Endodermal cell (in vitro differentiated cells): ENCODE measurements at regions not wholly inside any gene's neighbourhood (a gene's known extent, or its start where the extent isn't known, plus 50 kb on each side); places are given as distances from the start of the nearest gene placed in this dataset.

Source experiments
- DNase-seq: peaks from one replicate; pipeline ENCODE4 v3.0.0-alpha.2; 2017
- H3K27ac ChIP-seq: 2 replicates; pipeline ENCODE4 v1.5.1; 2013; ENCODE audit warnings: mild to moderate bottlenecking, low read depth, low read length, moderate library complexity
- H3K27me3 ChIP-seq: 2 replicates; pipeline ENCODE4 v1.6.1; 2013; ENCODE audit warnings: mild to moderate bottlenecking, low read length, moderate library complexity; ENCODE audit not compliant: insufficient read depth, control insufficient read depth, poor library complexity, severe bottlenecking
- H3K36me3 ChIP-seq: 2 replicates; pipeline ENCODE4 v1.7.0; 2013; ENCODE audit warnings: mild to moderate bottlenecking, low read length, moderate library complexity; ENCODE audit not compliant: control insufficient read depth, insufficient read depth
- H3K4me1 ChIP-seq: one replicate; pipeline ENCODE4 v1.7.0; 2013; ENCODE audit warnings: low read length; ENCODE audit not compliant: control insufficient read depth, insufficient read depth
- H3K4me3 ChIP-seq: 2 replicates; pipeline ENCODE4 v1.5.1; 2013; ENCODE audit warnings: mild to moderate bottlenecking, low read length, moderate library complexity
- H3K9ac ChIP-seq: 2 replicates; pipeline ENCODE4 v1.6.1; 2013; ENCODE audit warnings: mild to moderate bottlenecking, low read length, moderate library complexity; ENCODE audit not compliant: poor library complexity, severe bottlenecking; ENCODE audit errors: extremely low read depth
- H3K9me3 ChIP-seq: 2 replicates; pipeline ENCODE4 v1.6.1; 2013; ENCODE audit warnings: mild to moderate bottlenecking, low read length, moderate library complexity; ENCODE audit not compliant: control insufficient read depth
- H3K27ac Mint-ChIP-seq: 2 replicates; pipeline ENCODE4 v1.8.0; 2020; ENCODE audit warnings: mixed read lengths
- H3K27me3 Mint-ChIP-seq: 2 replicates; pipeline ENCODE4 v1.8.0; 2021; ENCODE audit warnings: mild to moderate bottlenecking, mixed read lengths; ENCODE audit not compliant: insufficient read depth
- H3K36me3 Mint-ChIP-seq: 2 replicates; pipeline ENCODE4 v1.8.0; 2020; ENCODE audit warnings: low read depth, mixed read lengths
- H3K4me1 Mint-ChIP-seq: 2 replicates; pipeline ENCODE4 v1.8.0; 2020; ENCODE audit warnings: mixed read lengths
- H3K4me3 Mint-ChIP-seq: 2 replicates; pipeline ENCODE4 v1.8.0; 2020; ENCODE audit warnings: mild to moderate bottlenecking, moderate library complexity, mixed read lengths
- H3K9me3 Mint-ChIP-seq: 2 replicates; pipeline ENCODE4 v1.8.0; 2020; ENCODE audit warnings: mild to moderate bottlenecking, mixed read lengths
- whole genome bisulfite sequencing, 2 experiments: methylation state at CpG; one replicate each; pipeline versions ENCODE4 v1.1.5 to v1.1.7; 2013; ENCODE audit warnings: missing lambda C conversion rate in 2 of 2, mixed read lengths in 1 of 2; ENCODE audit not compliant: insufficient coverage in 1 of 2, insufficient read length in 1 of 2; 5-methylcytosine and 5-hydroxymethylcytosine counted together
- TF ChIP-seq, protein P1 (sequence below): fragments of 200-600 bp; sonication (generic); conservative IDR thresholded peaks from 2 replicates; pipeline ENCODE4 v1.5.0; 2021; ENCODE audit warnings: antibody characterized with exemption, mild to moderate bottlenecking

DNA sequence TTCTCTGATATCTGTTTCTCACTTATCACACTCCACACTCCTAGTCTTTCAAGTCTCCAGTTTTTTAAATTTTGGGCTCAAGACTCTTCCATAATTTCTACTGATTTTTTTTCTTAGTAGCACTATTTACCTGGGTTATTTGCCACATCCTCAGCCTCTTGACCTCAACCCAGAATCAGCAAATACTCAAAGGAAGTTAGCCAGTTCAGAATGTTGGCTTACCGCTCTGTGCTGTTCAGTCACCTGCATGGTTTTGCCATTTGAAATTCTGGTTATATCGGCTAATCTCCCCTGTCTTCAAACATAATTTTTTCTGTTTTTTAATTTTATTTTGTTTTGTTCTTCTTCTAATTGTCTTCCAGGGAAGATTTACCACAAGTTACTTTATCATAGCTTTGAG, 412.6 kb downstream of the PTH2R start:
- H3K36me3 Mint-ChIP-seq: no peaks in the 10 kb centered on the region
- H3K4me1 Mint-ChIP-seq: peaks cover 3% of the 10 kb centered on the region
- no peak overlapping the region for H3K4me3 ChIP-seq
- 97 to 100% methylated on average over 1 to 2 of the region's 2 CpGs for WGBS, 2 experiments
- DNase-seq: no peak
- H3K4me1 ChIP-seq: no peaks in the 10 kb centered on the region
- H3K36me3 ChIP-seq: no peaks in the 10 kb centered on the region
- no peak overlapping the region for H3K27ac ChIP-seq
- H3K27me3 Mint-ChIP-seq: no peaks in the 10 kb centered on the region
- no peaks in the 10 kb centered on the region for H3K27me3 ChIP-seq
- H3K27ac Mint-ChIP-seq: no peak overlapping the region
- H3K9me3 ChIP-seq: no peaks in the 10 kb centered on the region
- H3K9ac ChIP-seq: no peak overlapping the region
- no peak overlapping the region for H3K4me3 Mint-ChIP-seq
- TF ChIP-seq, protein P1, sequence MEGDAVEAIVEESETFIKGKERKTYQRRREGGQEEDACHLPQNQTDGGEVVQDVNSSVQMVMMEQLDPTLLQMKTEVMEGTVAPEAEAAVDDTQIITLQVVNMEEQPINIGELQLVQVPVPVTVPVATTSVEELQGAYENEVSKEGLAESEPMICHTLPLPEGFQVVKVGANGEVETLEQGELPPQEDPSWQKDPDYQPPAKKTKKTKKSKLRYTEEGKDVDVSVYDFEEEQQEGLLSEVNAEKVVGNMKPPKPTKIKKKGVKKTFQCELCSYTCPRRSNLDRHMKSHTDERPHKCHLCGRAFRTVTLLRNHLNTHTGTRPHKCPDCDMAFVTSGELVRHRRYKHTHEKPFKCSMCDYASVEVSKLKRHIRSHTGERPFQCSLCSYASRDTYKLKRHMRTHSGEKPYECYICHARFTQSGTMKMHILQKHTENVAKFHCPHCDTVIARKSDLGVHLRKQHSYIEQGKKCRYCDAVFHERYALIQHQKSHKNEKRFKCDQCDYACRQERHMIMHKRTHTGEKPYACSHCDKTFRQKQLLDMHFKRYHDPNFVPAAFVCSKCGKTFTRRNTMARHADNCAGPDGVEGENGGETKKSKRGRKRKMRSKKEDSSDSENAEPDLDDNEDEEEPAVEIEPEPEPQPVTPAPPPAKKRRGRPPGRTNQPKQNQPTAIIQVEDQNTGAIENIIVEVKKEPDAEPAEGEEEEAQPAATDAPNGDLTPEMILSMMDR: no peak
- H3K9me3 Mint-ChIP-seq: peaks cover 2% of the 10 kb centered on the region

DNA sequence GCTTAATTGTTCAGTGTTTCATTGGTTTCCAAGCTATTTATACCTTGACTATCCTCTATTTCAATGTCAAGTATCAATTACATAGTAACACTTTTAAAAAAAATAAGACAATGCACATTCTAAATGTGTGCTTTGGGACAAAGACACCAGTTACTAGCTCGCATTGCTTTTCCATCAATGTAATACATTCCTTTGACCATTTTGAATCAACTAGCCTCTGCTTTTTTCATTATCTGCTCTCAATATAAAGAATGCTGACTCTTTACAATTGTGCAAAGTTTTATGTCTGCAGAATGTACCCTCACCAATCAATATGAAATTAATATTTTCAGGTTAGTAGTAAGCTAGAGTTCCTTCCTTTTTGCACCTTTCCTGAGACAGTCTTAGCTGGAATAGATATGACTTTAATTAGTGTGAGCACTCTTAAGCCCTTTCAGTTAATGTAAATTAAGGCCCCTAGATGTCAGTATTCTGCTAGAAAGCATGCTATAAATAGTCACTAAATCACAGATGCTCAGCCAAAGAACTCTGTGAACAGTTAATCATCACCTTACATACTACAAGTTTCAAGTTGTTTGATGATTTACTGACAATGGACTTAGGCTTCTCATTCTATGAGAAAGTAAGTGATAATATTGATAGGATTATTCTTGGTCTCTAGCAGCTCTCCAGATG, 413.6 kb downstream of the PTH2R start:
- Histone ChIP-seq H3K4me1 (no peaks in the 10 kb centered on the region), H3K4me3 (no peak overlapping the region), H3K27me3 (no peaks in the 10 kb centered on the region), H3K9me3 (no peaks in the 10 kb centered on the region), H3K27ac (no peak overlapping the region), H3K36me3 (no peaks in the 10 kb centered on the region), H3K9ac (no peak overlapping the region)
- no peaks in the 10 kb centered on the region for H3K36me3 Mint-ChIP-seq
- TF ChIP-seq, protein P1: peak; percentile 75
- no peak overlapping the region for H3K4me3 Mint-ChIP-seq
- peaks cover 3% of the 10 kb centered on the region for H3K4me1 Mint-ChIP-seq
- H3K27ac Mint-ChIP-seq: no peak overlapping the region
- H3K9me3 Mint-ChIP-seq: peaks cover 2% of the 10 kb centered on the region
- 60 to 85% methylated on average over 1 of the region's 1 CpG for WGBS, 2 experiments
- no peaks in the 10 kb centered on the region for H3K27me3 Mint-ChIP-seq
- no peak for DNase-seq

DNA sequence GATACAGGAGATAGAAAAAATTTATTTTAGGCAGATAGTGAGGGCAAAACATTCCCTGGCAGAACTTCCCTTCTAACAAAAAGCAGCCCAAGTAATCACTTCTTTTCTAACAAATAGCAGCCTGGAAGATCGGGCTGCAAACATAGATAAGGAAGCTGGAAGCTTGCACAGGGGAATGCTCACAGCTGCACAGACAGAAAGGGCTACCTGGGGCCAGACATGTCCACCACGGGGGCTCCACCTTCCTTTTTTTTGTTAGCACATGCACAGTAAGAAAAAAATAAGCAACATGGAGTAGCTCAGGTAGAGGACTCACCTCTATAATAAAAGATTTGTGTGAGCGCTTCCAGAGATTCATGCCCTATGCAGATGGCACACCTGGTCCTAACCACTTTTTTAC, 420.5 kb downstream of the PTH2R start:
- H3K27me3 Mint-ChIP-seq: no peaks in the 10 kb centered on the region
- H3K27ac Mint-ChIP-seq: no peak overlapping the region
- DNase-seq: no peak
- H3K36me3 ChIP-seq: no peaks in the 10 kb centered on the region
- no peak overlapping the region for H3K27ac ChIP-seq
- H3K36me3 Mint-ChIP-seq: peaks cover 9% of the 10 kb centered on the region
- no peak overlapping the region for H3K4me3 Mint-ChIP-seq
- peaks cover 4% of the 10 kb centered on the region for H3K4me1 ChIP-seq
- TF ChIP-seq, protein P1: no peak
- no peaks in the 10 kb centered on the region for H3K27me3 ChIP-seq
- H3K9ac ChIP-seq: no peak overlapping the region
- WGBS, 2 experiments: 93% methylated on average over 3 of the region's 3 CpGs; no CpG with 5 or more reads in 1 of the 2 experiments
- peaks cover 15% of the 10 kb centered on the region for H3K4me1 Mint-ChIP-seq
- no peak overlapping the region for H3K4me3 ChIP-seq
- H3K9me3 Mint-ChIP-seq: peaks cover 16% of the 10 kb centered on the region
- H3K9me3 ChIP-seq: peaks cover 7% of the 10 kb centered on the region
